A549 (cell line): ENCODE measurements at regions not wholly inside any gene's neighbourhood (a gene's known extent, or its start where the extent isn't known, plus 50 kb on each side); places are given as distances from the start of the nearest gene placed in this dataset.

ENCODE experiments used
- ATAC-seq, 2 experiments: fragments of 200-7000 bp in 1 of 2; fragments of >200 bp in 1 of 2; cut with Nextera tagmentation in 1 of 2; cut with Tn5 transposase in 1 of 2; 3 replicates each; pipeline versions ENCODE4 v1.8.0 to v1.9.1; 2018 to 2020; ENCODE audit warnings: mild to moderate bottlenecking in 1 of 2, moderate library complexity in 1 of 2
- CTCF ChIA-PET: fragments of 300-600 bp; sonication (Branson Sonifier 250); formaldehyde crosslinking; extraction: SDS; loops from one replicate; lab custom pipeline; 2021; ENCODE audit warnings: antibody characterized with exemption, inconsistent platforms; lab: Yijun Ruan, JAX
- POLR2A ChIA-PET: fragments of 350-600 bp; formaldehyde crosslinking; extraction: SDS; loops from one replicate; lab custom pipeline; 2021; ENCODE audit warnings: antibody characterized with exemption, inconsistent platforms; lab: Yijun Ruan, JAX
- DNase-seq, 2 experiments: peaks; one replicate each; pipeline versions ENCODE4 v3.0.0 to v3.0.0-alpha.2; 2011 to 2016; ENCODE audit warnings: low read depth in 1 of 2, low spot score in 1 of 2
- FAIRE-seq: peaks from 2 replicates; lab custom pipeline; 2011; peaks lifted over from hg19 to GRCh38; lab: Jason Lieb, UNC
- H3K27ac ChIP-seq, 2 experiments: fragments of >200 bp; sonication (Bioruptor Twin); formaldehyde crosslinking; 3 replicates each; pipeline ENCODE4 v1.5.1; 2016 to 2017
- H3K4me1 ChIP-seq: fragments of >200 bp; sonication (Bioruptor Twin); formaldehyde crosslinking; 3 replicates; pipeline ENCODE4 v1.6.1; 2016
- H3K4me2 ChIP-seq: fragments of >200 bp; sonication (Bioruptor Twin); formaldehyde crosslinking; 3 replicates; pipeline ENCODE4 v1.6.1; 2016
- H3K4me3 ChIP-seq: fragments of >200 bp; sonication (Bioruptor Twin); formaldehyde crosslinking; 3 replicates; pipeline ENCODE4 v1.5.1; 2016
- H3K9me3 ChIP-seq: fragments of >200 bp; sonication (Bioruptor Twin); formaldehyde crosslinking; 3 replicates; pipeline ENCODE4 v1.6.1; 2016
- CHD2 ChIP-seq: fragments of 150-350 bp; IDR thresholded peaks from 2 replicates; pipeline ENCODE4 v1.6.1; 2014; ENCODE audit warnings: low read length; ENCODE audit not compliant: partially characterized antibody
- CTCF ChIP-seq: fragments of >200 bp; sonication (Bioruptor Twin); formaldehyde crosslinking; IDR thresholded peaks from 3 replicates; pipeline ENCODE4 v1.5.1; 2016
- E2F6 ChIP-seq: IDR thresholded peaks from 2 replicates; pipeline ENCODE4 v1.6.1; 2012; ENCODE audit warnings: low read depth, borderline replicate concordance
- EP300 ChIP-seq, 2 experiments: fragments of >200 bp; sonication (Bioruptor Twin); formaldehyde crosslinking; IDR thresholded peaks; 2 replicates in 1 of 2; 3 replicates in 1 of 2; pipeline ENCODE4 v1.6.1; 2016 to 2017
- ESRRA ChIP-seq: fragments of 150-350 bp; IDR thresholded peaks from 2 replicates; pipeline ENCODE4 v1.6.1; 2014; ENCODE audit warnings: mild to moderate bottlenecking, low read length, borderline replicate concordance
- FOSB ChIP-seq: fragments of 250-450 bp; sonication (Bioruptor Pico); IDR thresholded peaks from 2 replicates; pipeline ENCODE4 v1.5.0; 2020; ENCODE audit warnings: mild to moderate bottlenecking, moderate library complexity
- FOSL2 ChIP-seq, 2 experiments: fragments of 450-650 bp in 1 of 2; fragments of >200 bp in 1 of 2; sonication (Bioruptor Twin) in 1 of 2; formaldehyde crosslinking; IDR thresholded peaks; 2 replicates each; pipeline versions ENCODE4 v1.5.0 to v1.6.1; 2016 to 2020; ENCODE audit warnings: mild to moderate bottlenecking in 1 of 2, moderate library complexity in 1 of 2
- HEYL ChIP-seq: fragments of 250-450 bp; sonication (Bioruptor Pico); IDR thresholded peaks from 2 replicates; pipeline ENCODE4 v1.8.0; 2021; ENCODE audit warnings: mild to moderate bottlenecking, moderate library complexity
- HMGXB4 ChIP-seq: fragments of 250-450 bp; sonication (Bioruptor Pico); IDR thresholded peaks from 2 replicates; pipeline ENCODE4 v1.5.0; 2021; ENCODE audit warnings: mild to moderate bottlenecking, moderate library complexity, borderline replicate concordance
- MAFK ChIP-seq: fragments of 450-650 bp; IDR thresholded peaks from 2 replicates; pipeline ENCODE4 v1.6.1; 2014; ENCODE audit not compliant: partially characterized antibody
- MAX ChIP-seq: IDR thresholded peaks from 2 replicates; pipeline ENCODE4 v1.6.1; 2012
- NFE2L2 ChIP-seq: fragments of 150-350 bp; conservative IDR thresholded peaks from 2 replicates; pipeline ENCODE4 v1.6.1; 2014; ENCODE audit warnings: low read length
- SMC3 ChIP-seq: fragments of >200 bp; sonication (Bioruptor Twin); formaldehyde crosslinking; IDR thresholded peaks from 3 replicates; pipeline ENCODE4 v1.6.1; 2018; ENCODE audit warnings: inconsistent platforms
- WGBS: methylation state at CpG from one replicate; pipeline ENCODE4 v1.1.6; 2017; ENCODE audit errors: missing lambda C conversion rate; 5-methylcytosine and 5-hydroxymethylcytosine counted together

- ATAC-seq, result no peak
Observed at GRCh38 chr14:56720703-56721460, 89.4 kb downstream of the OTX2 start.

GRCh38 chr14:56718312-56718711 lies 92.0 kb downstream of the OTX2 start:
- H3K4me2 ChIP-seq, result no peak overlapping the region
- H3K9me3 ChIP-seq, result no peaks in the 10 kb centered on the region
- no peaks in the 10 kb centered on the region for H3K4me1 ChIP-seq
- no peak for FAIRE-seq
- ATAC-seq, result no peak
- POLR2A ChIA-PET, result no interaction called here
- H3K27ac ChIP-seq, result no peak overlapping the region
- no peak overlapping the region for H3K4me3 ChIP-seq
- no peak for TF ChIP-seq SMC3
- no peak for DNase-seq
- CTCF ChIA-PET, result no interaction called here

More at GRCh38 chr14:56720703-56721460, 89.4 kb downstream of the OTX2 start:
- Histone ChIP-seq H3K4me2 (no peak overlapping the region), H3K9me3 (no peaks in the 10 kb centered on the region), H3K4me1 (no peaks in the 10 kb centered on the region), H3K4me3 (no peak overlapping the region), H3K27ac (no peak overlapping the region)
- TF ChIP-seq FOSB (CRISPR knock-in tag), result no peak
- FAIRE-seq (no peak), DNase-seq (no peak)
- CTCF ChIA-PET, result interaction anchor here (1.5 to 1.7 kb wide), 2 partner anchors 12 to 15 kb away, joined by 3 read pairs; no protein-coding TSS in a partner anchor
- POLR2A ChIA-PET, result no interaction called here
- WGBS, result 5% methylated on average over 4 of the region's 4 CpGs

GRCh38 chr14:56716705-56717104 lies 93.6 kb downstream of the OTX2 start:
- WGBS, result 4% methylated on average over 2 of the region's 2 CpGs
- Histone ChIP-seq H3K4me2 (no peak overlapping the region), H3K27ac (no peak overlapping the region), H3K9me3 (no peaks in the 10 kb centered on the region), H3K4me3 (no peak overlapping the region), H3K4me1 (no peaks in the 10 kb centered on the region)
- ATAC-seq (no peak), FAIRE-seq (no peak), DNase-seq (no peak)
- CTCF ChIA-PET, result interaction anchor here (0.9 kb wide), 1 partner anchor 19 kb away, joined by 3 read pairs; no protein-coding TSS in a partner anchor
- POLR2A ChIA-PET, result no interaction called here
- peak; percentile 20 for TF ChIP-seq MAFK
- no peak for TF ChIP-seq HMGXB4
- TF ChIP-seq, all 56 proteins: peak for 1

GRCh38 chr14:56715938-56716337 lies 94.3 kb downstream of the OTX2 start:
- no peak for FAIRE-seq
- 23% methylated on average over 4 of the region's 4 CpGs for WGBS
- no peak; a peak in 1 of 6 replicates for ATAC-seq
- H3K4me3 ChIP-seq, result no peak overlapping the region
- DNase-seq, result no peak
- ChIA-PET POLR2A (no interaction called here), CTCF (interaction anchor here (0.9 kb wide), 1 partner anchor 19 kb away, joined by 3 read pairs; no protein-coding TSS in a partner anchor)
- TF ChIP-seq ESRRA (no peak), FOSL2 (IDR thresholded peaks at IDR 0.05) (no peak), FOSL2 (CRISPR knock-in tag; IDR thresholded peaks at IDR 0.05) (no peak), HEYL (no peak), HMGXB4 (no peak), EP300 (IDR thresholded peaks at IDR 0.05) (no peak), E2F6 (no peak), NFE2L2 (no peak), CHD2 (no peak), CTCF (no peak), MAX (no peak)
- H3K27ac ChIP-seq, result no peak overlapping the region
- H3K9me3 ChIP-seq, result no peaks in the 10 kb centered on the region
- no peaks in the 10 kb centered on the region for H3K4me1 ChIP-seq
- H3K4me2 ChIP-seq, result no peak overlapping the region
